ENCODE measurements at regions not wholly inside any gene's neighbourhood (a gene's known extent, or its start where the extent isn't known, plus 50 kb on each side); places are given as distances from the start of the nearest gene placed in this dataset.
"Not testable (repeated sequence)": the region's sequence is repeated elsewhere in the genome, so short reads cannot be mapped to it uniquely, and the experiment has no call there.

DNA sequence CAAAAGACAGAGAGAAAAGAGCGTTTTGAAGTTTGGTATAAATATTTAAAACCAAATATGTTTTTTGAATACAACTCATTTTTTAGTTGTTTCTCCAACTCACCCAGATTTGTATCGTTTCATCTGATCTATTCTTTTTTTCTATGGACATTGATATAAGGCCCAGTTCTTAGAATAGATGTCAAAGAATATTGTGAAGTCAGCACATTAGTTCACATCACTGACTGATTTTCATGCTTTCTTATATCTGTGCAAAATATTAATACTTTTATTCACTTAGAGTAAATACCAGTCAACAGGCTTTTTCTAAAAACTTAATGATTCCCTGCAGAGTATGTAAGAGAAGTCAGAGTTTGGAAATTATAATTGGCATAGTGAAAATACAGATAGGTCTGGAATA is 254.4 kb upstream of the PTPRD start:
- intact Hi-C loops (cut with DNase I) = no loop called here
- no peak overlapping the region for H3K27ac ChIP-seq
- no peaks in the 10 kb centered on the region for H3K27me3 ChIP-seq
- 54 to 56% methylated on average over 2 of the region's 2 CpGs for WGBS, 2 donors
- ATAC-seq (no peak), DNase-seq (no peak)
- H3K4me1 ChIP-seq = no peaks in the 10 kb centered on the region
- H3K9me3 ChIP-seq = no peaks in the 10 kb centered on the region
- H3K4me3 ChIP-seq = no peak overlapping the region
- H3K36me3 ChIP-seq (replicated peaks in 1 of 2; ENCODE audit: insufficient read depth in 1 of 2, low read depth in 2 of 2) = no peaks in the 10 kb centered on the region
- TF ChIP-seq CTCF (IDR thresholded peaks at IDR 0.05) (no peak), POLR2A (IDR thresholded peaks at IDR 0.05) (no peak)

GRCh38 chr9:10869687-10870086 is 256.9 kb upstream of the PTPRD start:
- intact Hi-C loops (cut with DNase I) = no loop called here
- H3K9me3 ChIP-seq = no peaks in the 10 kb centered on the region

GRCh38 chr9:10873999-10874398 is 261.2 kb upstream of the PTPRD start:
- Histone ChIP-seq H3K27ac (no peak overlapping the region), H3K36me3 (replicated peaks in 1 of 2; ENCODE audit: insufficient read depth in 1 of 2, low read depth in 2 of 2) (no peaks in the 10 kb centered on the region), H3K4me3 (no peak overlapping the region), H3K9me3 (no peaks in the 10 kb centered on the region), H3K27me3 (no peaks in the 10 kb centered on the region), H3K4me1 (no peaks in the 10 kb centered on the region)
- 77 to 86% methylated on average over 1 of the region's 1 CpG for WGBS, 2 donors
- no peak for DNase-seq
- no peak for ATAC-seq
- intact Hi-C loops (cut with DNase I) = no loop called here
- TF ChIP-seq CTCF (IDR thresholded peaks at IDR 0.05) (no peak), POLR2A (IDR thresholded peaks at IDR 0.05) (no peak)

More at GRCh38 chr9:10869687-10870086, 256.9 kb upstream of the PTPRD start:
- Histone ChIP-seq H3K4me3 (no peak overlapping the region), H3K27ac (no peak overlapping the region), H3K4me1 (no peaks in the 10 kb centered on the region), H3K27me3 (no peaks in the 10 kb centered on the region), H3K36me3 (replicated peaks in 1 of 2; ENCODE audit: insufficient read depth in 1 of 2, low read depth in 2 of 2) (no peaks in the 10 kb centered on the region)
- TF ChIP-seq CTCF (IDR thresholded peaks at IDR 0.05) (no peak), POLR2A (IDR thresholded peaks at IDR 0.05) (no peak)
- DNase-seq = no peak
- no peak for ATAC-seq

GRCh38 chr9:10875752-10876151 is 262.9 kb upstream of the PTPRD start:
- H3K27me3 ChIP-seq = no peaks in the 10 kb centered on the region
- no peak overlapping the region for H3K27ac ChIP-seq
- H3K36me3 ChIP-seq (replicated peaks in 1 of 2; ENCODE audit: insufficient read depth in 1 of 2, low read depth in 2 of 2) = no peaks in the 10 kb centered on the region
- H3K4me3 ChIP-seq = no peak overlapping the region
- no peak for TF ChIP-seq CTCF (IDR thresholded peaks at IDR 0.05)
- TF ChIP-seq POLR2A (IDR thresholded peaks at IDR 0.05) = no peak
- ATAC-seq = no peak
- WGBS, 2 donors = 51 to 68% methylated on average over 2 of the region's 2 CpGs
- DNase-seq = no peak
- intact Hi-C loops (cut with DNase I) = no loop called here
- H3K4me1 ChIP-seq = no peaks in the 10 kb centered on the region
- H3K9me3 ChIP-seq = no peaks in the 10 kb centered on the region

GRCh38 chr9:10876333-10876732 is 263.5 kb upstream of the PTPRD start:
- no peaks in the 10 kb centered on the region for H3K36me3 ChIP-seq (replicated peaks in 1 of 2; ENCODE audit: insufficient read depth in 1 of 2, low read depth in 2 of 2)
- H3K4me3 ChIP-seq = no peak overlapping the region
- no peak for DNase-seq
- ATAC-seq = no peak
- no peaks in the 10 kb centered on the region for H3K27me3 ChIP-seq
- H3K9me3 ChIP-seq = no peaks in the 10 kb centered on the region
- intact Hi-C loops (cut with DNase I) = no loop called here
- no peaks in the 10 kb centered on the region for H3K4me1 ChIP-seq
- H3K27ac ChIP-seq = no peak overlapping the region
- TF ChIP-seq CTCF (IDR thresholded peaks at IDR 0.05) = no peak
- no peak for TF ChIP-seq POLR2A (IDR thresholded peaks at IDR 0.05)
- WGBS, 2 donors = 53 to 67% methylated on average over 2 of the region's 2 CpGs

DNA sequence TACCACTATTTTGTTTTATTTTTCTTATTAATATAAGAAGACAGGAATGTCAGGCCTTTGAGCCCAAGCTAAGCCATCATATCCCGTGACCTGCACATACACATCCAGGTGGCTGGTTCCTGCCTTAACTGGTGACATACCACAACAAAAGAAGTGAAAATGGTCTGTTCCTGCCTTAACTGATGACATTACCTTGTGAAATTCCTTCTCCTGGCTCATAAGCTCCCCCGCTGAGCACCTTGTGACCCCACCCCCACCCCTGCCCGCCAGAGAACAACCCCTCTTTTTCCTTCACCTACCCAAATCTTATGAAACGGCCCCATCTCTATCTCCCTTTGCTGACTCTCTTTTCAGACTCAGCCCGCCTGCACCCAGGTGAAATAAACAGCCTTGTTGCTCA is 277.5 kb upstream of the PTPRD start:
- H3K9me3 ChIP-seq; H3K36me3 ChIP-seq (replicated peaks in 1 of 2; ENCODE audit: insufficient read depth in 1 of 2, low read depth in 2 of 2); DNase-seq; H3K27ac ChIP-seq; H3K27me3 ChIP-seq; intact Hi-C loops (cut with DNase I); ATAC-seq; H3K4me1 ChIP-seq; H3K4me3 ChIP-seq: not testable (repeated sequence)
- WGBS, 2 donors = 60 to 70% methylated on average over 5 of the region's 5 CpGs

Data from body of pancreas (tissue), 4 donors.